OCI-LY3 (cell line): ENCODE measurements at regions not wholly inside any gene's neighbourhood (a gene's known extent, or its start where the extent isn't known, plus 50 kb on each side); places are given as distances from the start of the nearest gene placed in this dataset.

Source experiments
- CTCF ChIP-seq: fragments of 200-600, 300-600 bp; sonication (generic); IDR thresholded peaks from 2 replicates; pipeline ENCODE4 v1.5.1; 2014; ENCODE audit warnings: antibody characterized with exemption, low read length, low read depth
- EZH2phosphoT487 ChIP-seq: fragments of 200-600 bp; shearing (Covaris generic); IDR thresholded peaks from 2 replicates; pipeline ENCODE4 v1.6.1; 2018; ENCODE audit warnings: antibody characterized with exemption, mixed run types, low read depth

DNA sequence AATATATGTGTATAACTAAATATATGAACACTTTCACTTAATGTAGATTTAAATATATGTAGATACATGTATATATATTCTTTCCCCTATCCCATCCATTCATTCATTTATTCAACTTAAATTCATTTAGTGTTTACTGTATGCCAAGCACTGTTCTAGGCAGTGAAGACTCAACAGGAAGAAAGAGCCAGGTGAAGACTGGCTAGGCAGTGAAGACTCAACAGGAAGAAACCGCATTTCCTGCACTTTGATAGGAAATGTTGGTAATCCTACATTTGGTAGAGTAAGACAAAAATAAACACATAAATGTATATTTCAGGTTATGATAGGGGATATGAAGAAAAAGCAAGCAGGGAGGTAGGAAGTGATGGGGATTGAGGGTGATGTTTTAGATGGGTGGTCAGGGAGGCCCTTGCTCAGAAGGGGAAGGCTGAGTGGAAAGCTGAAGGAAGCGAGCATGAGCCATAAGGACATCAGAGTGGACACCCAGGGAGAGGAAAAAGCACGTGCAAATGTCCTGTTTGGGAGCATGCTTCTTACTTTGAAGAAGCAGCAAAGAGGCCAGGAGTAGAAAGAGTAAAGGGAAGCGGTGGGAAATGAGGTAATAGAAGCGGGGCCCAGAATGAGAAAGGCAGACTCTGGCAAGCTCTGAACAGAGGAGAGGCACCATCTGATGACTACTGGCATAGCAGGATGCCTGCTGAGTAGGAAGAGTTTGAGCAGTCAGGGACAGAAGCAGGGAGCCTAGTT is 227.8 kb upstream of the MAP3K1 start:
- TF ChIP-seq CTCF (no peak), EZH2phosphoT487 (no peak)
